GM23338 (cell line): ENCODE measurements at regions not wholly inside any gene's neighbourhood (a gene's known extent, or its start where the extent isn't known, plus 50 kb on each side); places are given as distances from the start of the nearest gene placed in this dataset.

Experiments
- ATAC-seq: fragments of 200-7000 bp; cut with Tn5 transposase; 3 replicates; pipeline ENCODE4 v1.9.1; 2020
- DNase-seq: peaks from one replicate; pipeline ENCODE4 v3.0.0-alpha.2; 2015; ENCODE audit warnings: low spot score
- H2AFZ ChIP-seq: fragments of 200-600 bp; sonication (generic); 2 replicates; pipeline ENCODE4 v1.8.0; 2016; ENCODE audit warnings: antibody characterized with exemption, mild to moderate bottlenecking, moderate library complexity
- H3F3A ChIP-seq: fragments of 200-600 bp; sonication (generic); replicated peaks from 2 replicates; pipeline ENCODE4 v1.8.0; 2017; ENCODE audit warnings: antibody characterized with exemption, mixed run types, low read depth
- H3K27ac ChIP-seq: fragments of 200-600 bp; sonication (generic); 2 replicates; pipeline ENCODE4 v1.6.1; 2016; ENCODE audit warnings: low read depth
- H3K27me3 ChIP-seq: fragments of 200-600 bp; sonication (generic); 2 replicates; pipeline ENCODE4 v1.8.0; 2016; ENCODE audit warnings: mild to moderate bottlenecking, mixed run types, moderate library complexity; ENCODE audit not compliant: insufficient read depth
- H3K36me3 ChIP-seq: fragments of 200-600 bp; sonication (generic); 2 replicates; pipeline ENCODE4 v1.8.0; 2016; ENCODE audit warnings: mild to moderate bottlenecking; ENCODE audit not compliant: insufficient read depth
- H3K4me1 ChIP-seq: fragments of 200-600 bp; sonication (generic); 2 replicates; pipeline ENCODE4 v1.8.0; 2016; ENCODE audit warnings: mild to moderate bottlenecking, moderate library complexity; ENCODE audit not compliant: insufficient read depth
- H3K4me2 ChIP-seq: fragments of 200-600 bp; sonication (generic); 2 replicates; pipeline ENCODE4 v1.7.1; 2017; ENCODE audit warnings: mixed run types
- H3K4me3 ChIP-seq: fragments of 200-600 bp; sonication (generic); 2 replicates; pipeline ENCODE4 v1.6.1; 2016; ENCODE audit warnings: mixed run types
- H3K79me2 ChIP-seq: fragments of 200-600 bp; sonication (generic); replicated peaks from 2 replicates; pipeline ENCODE4 v1.8.0; 2017; ENCODE audit warnings: mild to moderate bottlenecking; ENCODE audit not compliant: insufficient read depth
- H3K9me2 ChIP-seq: fragments of 200-600 bp; sonication (generic); 2 replicates; pipeline ENCODE4 v1.8.0; 2017; ENCODE audit not compliant: insufficient read depth
- H4K20me1 ChIP-seq: fragments of 200-600 bp; sonication (generic); replicated peaks from 2 replicates; pipeline ENCODE4 v1.8.0; 2017; ENCODE audit warnings: mild to moderate bottlenecking; ENCODE audit not compliant: insufficient read depth
- H3K27ac Mint-ChIP-seq: 2 replicates; pipeline ENCODE4 v1.8.0; 2020; ENCODE audit warnings: inconsistent platforms, mild to moderate bottlenecking, moderate library complexity, mixed read lengths
- H3K27me3 Mint-ChIP-seq: 3 replicates; pipeline ENCODE4 v1.8.0; 2022; ENCODE audit warnings: low read depth, mild to moderate bottlenecking, moderate library complexity, mixed read lengths, inconsistent platforms; ENCODE audit not compliant: insufficient read depth, poor library complexity
- H3K36me3 Mint-ChIP-seq: 3 replicates; pipeline ENCODE4 v1.8.0; 2021; ENCODE audit warnings: low read depth, mild to moderate bottlenecking, inconsistent platforms, moderate library complexity, mixed read lengths
- H3K4me1 Mint-ChIP-seq: 3 replicates; pipeline ENCODE4 v1.8.0; 2020; ENCODE audit warnings: mild to moderate bottlenecking, inconsistent platforms, mixed read lengths
- H3K4me3 Mint-ChIP-seq: 3 replicates; pipeline ENCODE4 v1.8.0; 2021; ENCODE audit warnings: moderate library complexity, mild to moderate bottlenecking, inconsistent platforms, mixed read lengths
- H3K9me3 Mint-ChIP-seq: 3 replicates; pipeline ENCODE4 v1.8.0; 2020; ENCODE audit warnings: moderate library complexity, mild to moderate bottlenecking, inconsistent platforms, mixed read lengths
- CREB1 ChIP-seq: fragments of 250-450 bp; sonication (Bioruptor Pico); IDR thresholded peaks from 2 replicates; pipeline ENCODE4 v1.5.0; 2020; ENCODE audit warnings: low read depth, mild to moderate bottlenecking, moderate library complexity
- CTCF ChIP-seq, 2 experiments: fragments of 200-600 bp in 1 of 2; sonication (generic) in 1 of 2; conservative IDR thresholded peaks; 2 replicates each; pipeline versions ENCODE4 v1.5.1 to v1.6.1; 2016 to 2017; ENCODE audit warnings: antibody characterized with exemption in 2 of 2, low read depth in 2 of 2, mild to moderate bottlenecking in 2 of 2, moderate library complexity in 1 of 2
- ETS1 ChIP-seq: IDR thresholded peaks from 2 replicates; pipeline ENCODE4 v1.6.1; 2016; ENCODE audit warnings: antibody characterized with exemption
- EZH2 ChIP-seq: fragments of 200-600 bp; sonication (generic); IDR thresholded peaks from one replicate; pipeline ENCODE4 v1.8.0; 2017; ENCODE audit warnings: antibody characterized with exemption, mild to moderate bottlenecking, low read depth; ENCODE audit not compliant: unreplicated experiment
- EZH2phosphoT487 ChIP-seq: fragments of 200-600 bp; sonication (generic); IDR thresholded peaks from one replicate; pipeline ENCODE4 v1.8.1; 2018; ENCODE audit warnings: antibody characterized with exemption; ENCODE audit not compliant: unreplicated experiment
- JUNB ChIP-seq: IDR thresholded peaks from one replicate; pipeline ENCODE4 v1.6.1; 2016; ENCODE audit warnings: antibody characterized with exemption; ENCODE audit not compliant: unreplicated experiment
- NANOG ChIP-seq: IDR thresholded peaks from 2 replicates; pipeline ENCODE4 v1.6.1; 2016; ENCODE audit warnings: antibody characterized with exemption, borderline replicate concordance
- POLR2AphosphoS5 ChIP-seq: IDR thresholded peaks from 2 replicates; pipeline ENCODE4 v1.6.1; 2016; ENCODE audit warnings: antibody characterized with exemption, low read depth
- REST ChIP-seq: IDR thresholded peaks from one replicate; pipeline ENCODE4 v1.6.1; 2018; ENCODE audit warnings: antibody characterized with exemption; ENCODE audit not compliant: unreplicated experiment
- STAT1 ChIP-seq: IDR thresholded peaks from one replicate; pipeline ENCODE4 v1.6.1; 2016; ENCODE audit warnings: antibody characterized with exemption; ENCODE audit not compliant: unreplicated experiment
- ZNF114 ChIP-seq: fragments of 250-450 bp; sonication (Bioruptor Pico); IDR thresholded peaks from 2 replicates; pipeline ENCODE4 v1.5.0; 2020; ENCODE audit warnings: mild to moderate bottlenecking, moderate library complexity
- ZNF331 ChIP-seq: fragments of 250-450 bp; sonication (Bioruptor Pico); IDR thresholded peaks from 2 replicates; pipeline ENCODE4 v1.5.0; 2020; ENCODE audit warnings: low read depth, mild to moderate bottlenecking, moderate library complexity
- ZNF462 ChIP-seq: fragments of 250-450 bp; sonication (Bioruptor Pico); IDR thresholded peaks from 2 replicates; pipeline ENCODE4 v1.5.0; 2020; ENCODE audit warnings: mild to moderate bottlenecking, moderate library complexity

- Histone ChIP-seq H3K4me2 (no peak overlapping the region), H3K9me2 (no peaks in the 10 kb centered on the region; the same call in 1 of the 2 replicates), H2AFZ (no peak overlapping the region), H3F3A (no peaks in the 10 kb centered on the region), H3K36me3 (peaks cover 7% of the 10 kb centered on the region; the same call in 1 of the 2 replicates), H3K27ac (no peak overlapping the region), H3K79me2 (no peaks in the 10 kb centered on the region), H3K27me3 (no peaks in the 10 kb centered on the region), H3K4me1 (no peaks in the 10 kb centered on the region), H3K4me3 (no peak overlapping the region), H4K20me1 (no peaks in the 10 kb centered on the region)
- no peak for TF ChIP-seq ZNF462 (CRISPR knock-in tag)
- TF ChIP-seq ZNF331 (CRISPR knock-in tag) = no peak
- no peak for TF ChIP-seq CREB1
- no peak for TF ChIP-seq ETS1
- no peak for TF ChIP-seq EZH2phosphoT487
- TF ChIP-seq JUNB = no peak
- no peak for TF ChIP-seq POLR2AphosphoS5
- TF ChIP-seq EZH2 = no peak
- no peak for TF ChIP-seq REST
- TF ChIP-seq NANOG = no peak
- no peak for TF ChIP-seq STAT1
- TF ChIP-seq ZNF114 = no peak
- TF ChIP-seq CTCF (conservative IDR thresholded peaks at IDR 0.05; ENCODE audit: low read depth in 2 of 2) = no peak
- H3K4me3 Mint-ChIP-seq = no peak overlapping the region
- no peak overlapping the region for H3K27ac Mint-ChIP-seq
- H3K9me3 Mint-ChIP-seq = peaks cover 28% of the 10 kb centered on the region
- peaks cover 21% of the 10 kb centered on the region for H3K36me3 Mint-ChIP-seq
- no peaks in the 10 kb centered on the region; the same call in 2 of the 3 replicates for H3K4me1 Mint-ChIP-seq
- DNase-seq (no peak), ATAC-seq (no peak)
- H3K27me3 Mint-ChIP-seq = no peaks in the 10 kb centered on the region
Measured at GRCh38 chr2:150307258-150307657, 180.2 kb downstream of the RND3 start.
